ENCODE measurements at regions not wholly inside any gene's neighbourhood (a gene's known extent, or its start where the extent isn't known, plus 50 kb on each side); places are given as distances from the start of the nearest gene placed in this dataset.

GRCh38 chr14:83441801-83442200, 1908.1 kb upstream of the SEL1L start:
- TF ChIP-seq RFX5 (IDR thresholded peaks at IDR 0.05) (no peak), POLR2A (IDR thresholded peaks at IDR 0.05; ENCODE audit: low read length) (no peak), BCL3 (IDR thresholded peaks at IDR 0.05) (no peak), FOXS1 (CRISPR knock-in tag; IDR thresholded peaks at IDR 0.05) (no peak), CTCF (IDR thresholded peaks at IDR 0.05) (no peak), PBX3 (IDR thresholded peaks at IDR 0.05) (no peak), RAD21 (conservative IDR thresholded peaks at IDR 0.05 in 1 of 2, IDR thresholded peaks at IDR 0.05 in 1 of 2) (no peak), ZC3H11A (IDR thresholded peaks at IDR 0.05) (no peak), MAFK (IDR thresholded peaks at IDR 0.05; ENCODE audit: partially characterized antibody) (no peak), SMC3 (IDR thresholded peaks at IDR 0.05) (no peak)
